T-cell (primary cell): ENCODE measurements at regions not wholly inside any gene's neighbourhood (a gene's known extent, or its start where the extent isn't known, plus 50 kb on each side); places are given as distances from the start of the nearest gene placed in this dataset.

Experiments used
- ATAC-seq, 4 experiments: fragments of 200-7000 bp in 3 of 4; fragments of 150-1000 bp in 1 of 4; cut with Tn5 transposase; replicated peaks in 1 of 4; 1 replicate in 3 of 4; 2 replicates in 1 of 4; pipeline ENCODE4 v1.10.0; 2021; ENCODE audit warnings: moderate library complexity in 3 of 4, mild to moderate bottlenecking in 2 of 4, moderate number of reproducible peaks in 1 of 4
- CTCF ChIA-PET, 2 donors: fragments of 300-600 bp; sonication (Branson Sonifier 250); formaldehyde crosslinking; loops; one replicate each; lab custom pipeline; 2022; ENCODE audit warnings: antibody characterized with exemption in 2 of 2; lab: Charles Lee
- POLR2A ChIA-PET, 2 donors: fragments of 300-600 bp; sonication (Branson Sonifier 250); formaldehyde crosslinking; loops; one replicate each; lab custom pipeline; 2022; ENCODE audit warnings: antibody characterized with exemption in 2 of 2; lab: Charles Lee
- DNase-seq, 35 experiments: peaks; one replicate each; pipeline versions ENCODE4 v3.0.0 to v3.0.0-alpha.2; 2013 to 2023
- H3K27ac ChIP-seq: one replicate; pipeline ENCODE4 v1.5.1; 2013; ENCODE audit warnings: low read length
- H3K27me3 ChIP-seq, 2 experiments: replicated peaks in 1 of 2; 1 replicate in 1 of 2; 2 replicates in 1 of 2; pipeline versions ENCODE4 v1.6.1 to v1.7.0; 2013; ENCODE audit warnings: low read length in 1 of 2, mixed read lengths in 1 of 2; ENCODE audit not compliant: control insufficient read depth in 2 of 2, insufficient read depth in 2 of 2; ENCODE audit errors: extremely low read depth in 1 of 2
- H3K36me3 ChIP-seq, 2 donors: 1 replicate in 1 of 2; 2 replicates in 1 of 2; pipeline versions ENCODE4 v1.6.1 to v1.7.0; 2013; ENCODE audit warnings: low read length in 1 of 2; ENCODE audit not compliant: control insufficient read depth in 2 of 2, insufficient read depth in 1 of 2; ENCODE audit errors: extremely low read depth in 1 of 2
- H3K4me1 ChIP-seq, 2 experiments: 1 replicate in 1 of 2; 2 replicates in 1 of 2; pipeline versions ENCODE4 v1.6.1 to v1.7.0; 2013; ENCODE audit warnings: low read length in 2 of 2, mixed read lengths in 1 of 2; ENCODE audit not compliant: insufficient read depth in 2 of 2, control insufficient read depth in 1 of 2; ENCODE audit errors: extremely low read depth in 1 of 2
- H3K4me3 ChIP-seq, 2 donors: 1 replicate in 1 of 2; 2 replicates in 1 of 2; pipeline versions ENCODE4 v1.5.1 to v1.7.0; 2013; ENCODE audit warnings: mild to moderate bottlenecking in 2 of 2, low read length in 1 of 2, moderate library complexity in 1 of 2; ENCODE audit not compliant: control insufficient read depth in 1 of 2; ENCODE audit errors: extremely low read depth in 1 of 2
- H3K9me3 ChIP-seq: 2 replicates; pipeline ENCODE4 v1.7.0; 2013
- H3K27ac Mint-ChIP-seq, 2 donors: one replicate each; pipeline ENCODE4 v1.8.0; 2020 to 2021; ENCODE audit warnings: mild to moderate bottlenecking in 2 of 2, mixed read lengths in 2 of 2
- H3K27me3 Mint-ChIP-seq, 2 donors: one replicate each; pipeline ENCODE4 v1.8.0; 2021 to 2022; ENCODE audit warnings: mixed read lengths in 2 of 2
- H3K36me3 Mint-ChIP-seq: one replicate; pipeline ENCODE4 v1.8.0; 2021; ENCODE audit warnings: mixed read lengths
- H3K4me1 Mint-ChIP-seq, 3 donors: one replicate each; pipeline ENCODE4 v1.8.0; 2020 to 2022; ENCODE audit warnings: mixed read lengths in 3 of 3, mild to moderate bottlenecking in 1 of 3
- H3K4me3 Mint-ChIP-seq, 3 donors: one replicate each; pipeline ENCODE4 v1.8.0; 2020 to 2022; ENCODE audit warnings: mild to moderate bottlenecking in 3 of 3, mixed read lengths in 3 of 3, moderate library complexity in 3 of 3
- H3K9me3 Mint-ChIP-seq, 3 donors: one replicate each; pipeline ENCODE4 v1.8.0; 2020 to 2022; ENCODE audit warnings: mixed read lengths in 3 of 3
- WGBS: methylation state at CpG from one replicate; pipeline ENCODE4 v1.1.5; 2013; ENCODE audit warnings: missing lambda C conversion rate; ENCODE audit not compliant: insufficient coverage; 5-methylcytosine and 5-hydroxymethylcytosine counted together

GRCh38 chr22:35138521-35138920 is 72.6 kb downstream of the ISX start:
- Mint-ChIP-seq H3K27ac (no peak overlapping the region), H3K4me3 (no peak overlapping the region), H3K9me3 (peaks cover 0 to 4% (median 0%) of the 10 kb centered on the region in 3 donors), H3K4me1 (peaks cover 0 to 8% (median 2%) of the 10 kb centered on the region in 3 donors), H3K36me3 (no peaks in the 10 kb centered on the region), H3K27me3 (peaks cover 18 to 33% of the 10 kb centered on the region in 2 donors)
- POLR2A ChIA-PET, result no interaction called here
- 73% methylated on average over 3 of the region's 5 CpGs for WGBS
- peaks cover 0 to 35% of the 10 kb centered on the region in 2 experiments for H3K27me3 ChIP-seq
- no peak overlapping the region for H3K27ac ChIP-seq
- H3K9me3 ChIP-seq, result no peaks in the 10 kb centered on the region
- DNase-seq (no peak), ATAC-seq (no peak)
- no peak overlapping the region for H3K4me3 ChIP-seq
- H3K36me3 ChIP-seq, result no peaks in the 10 kb centered on the region
- CTCF ChIA-PET, result no interaction called here
- no peaks in the 10 kb centered on the region for H3K4me1 ChIP-seq

GRCh38 chr22:35140879-35141745 is 75.2 kb downstream of the ISX start:
- Mint-ChIP-seq H3K4me3 (no peak overlapping the region), H3K9me3 (peaks cover 0 to 4% (median 0%) of the 10 kb centered on the region in 3 donors), H3K36me3 (no peaks in the 10 kb centered on the region), H3K4me1 (no peaks in the 10 kb centered on the region), H3K27ac (no peak overlapping the region), H3K27me3 (peaks cover 13 to 31% of the 10 kb centered on the region in 2 donors)
- POLR2A ChIA-PET, result no interaction called here
- Histone ChIP-seq H3K4me1 (no peaks in the 10 kb centered on the region), H3K9me3 (no peaks in the 10 kb centered on the region), H3K36me3 (no peaks in the 10 kb centered on the region), H3K4me3 (no peak overlapping the region), H3K27ac (no peak overlapping the region), H3K27me3 (peaks cover 0 to 17% of the 10 kb centered on the region in 2 experiments)
- no peak for DNase-seq
- ATAC-seq, result no peak
- CTCF ChIA-PET, result no interaction called here
- WGBS, result 47% methylated on average over 10 of the region's 12 CpGs

GRCh38 chr22:35148381-35148780 is 82.4 kb downstream of the ISX start:
- H3K27ac ChIP-seq, result no peak overlapping the region

GRCh38 chr22:35148866-35149548 is 83.0 kb downstream of the ISX start:
- ChIA-PET CTCF (no interaction called here), POLR2A (no interaction called here)
- no peak overlapping the region for H3K27ac ChIP-seq

More at GRCh38 chr22:35148381-35148780, 82.4 kb downstream of the ISX start:
- ChIA-PET POLR2A (no interaction called here), CTCF (no interaction called here)
- no peaks in the 10 kb centered on the region for H3K36me3 Mint-ChIP-seq
- H3K9me3 Mint-ChIP-seq, result peaks cover 0 to under 1% (median 0%) of the 10 kb centered on the region in 3 donors
- H3K36me3 ChIP-seq, result no peaks in the 10 kb centered on the region
- no peak for ATAC-seq
- H3K4me3 Mint-ChIP-seq, result no peak overlapping the region
- no peak overlapping the region for H3K4me3 ChIP-seq
- H3K9me3 ChIP-seq, result no peaks in the 10 kb centered on the region
- H3K4me1 ChIP-seq, result no peaks in the 10 kb centered on the region
- H3K4me1 Mint-ChIP-seq, result peaks cover 2 to 9% (median 3%) of the 10 kb centered on the region in 3 donors
- 63% methylated on average over 1 of the region's 2 CpGs for WGBS
- peaks cover 36 to 40% of the 10 kb centered on the region in 2 donors for H3K27me3 Mint-ChIP-seq
- no peak for DNase-seq
- no peak overlapping the region for H3K27ac Mint-ChIP-seq
- H3K27me3 ChIP-seq, result peaks cover 0 to 30% of the 10 kb centered on the region in 2 experiments

GRCh38 chr22:35150183-35151107 is 84.5 kb downstream of the ISX start:
- no peaks in the 10 kb centered on the region for H3K36me3 ChIP-seq
- DNase-seq (peak in 32 of 35 experiments; percentile 5 to 63 (median 36)), ATAC-seq (peak in 1 of 4 experiments; percentile 53)
- POLR2A ChIA-PET, result no interaction called here
- Mint-ChIP-seq H3K9me3 (no peaks in the 10 kb centered on the region), H3K27me3 (peaks cover 43 to 49% of the 10 kb centered on the region in 2 donors), H3K4me3 (no peak overlapping the region), H3K36me3 (no peaks in the 10 kb centered on the region), H3K27ac (no peak overlapping the region), H3K4me1 (peaks cover 2 to 9% (median 3%) of the 10 kb centered on the region in 3 donors)
- WGBS, result 55% methylated on average over 16 of the region's 22 CpGs
- CTCF ChIA-PET, result interaction anchor here in 1 of 2 donors (0.7 to 1.2 kb wide), 2 partner anchors 11 to 1849 kb away, joined by 3 to 5 read pairs; no protein-coding TSS in a partner anchor
- H3K4me3 ChIP-seq, result no peak overlapping the region
- no peaks in the 10 kb centered on the region for H3K4me1 ChIP-seq
- no peak overlapping the region for H3K27ac ChIP-seq
- H3K27me3 ChIP-seq, result peaks cover 0 to 38% of the 10 kb centered on the region in 2 experiments
- H3K9me3 ChIP-seq, result no peaks in the 10 kb centered on the region

More at GRCh38 chr22:35148866-35149548, 83.0 kb downstream of the ISX start:
- Mint-ChIP-seq H3K27me3 (peaks cover 37 to 41% of the 10 kb centered on the region in 2 donors), H3K4me3 (no peak overlapping the region), H3K9me3 (no peaks in the 10 kb centered on the region), H3K4me1 (peaks cover 2 to 9% (median 3%) of the 10 kb centered on the region in 3 donors), H3K36me3 (no peaks in the 10 kb centered on the region), H3K27ac (no peak overlapping the region)
- peaks cover 0 to 35% of the 10 kb centered on the region in 2 experiments for H3K27me3 ChIP-seq
- 72% methylated on average over 5 of the region's 10 CpGs for WGBS
- ATAC-seq (no peak), DNase-seq (no peak)
- H3K4me1 ChIP-seq, result no peaks in the 10 kb centered on the region
- H3K36me3 ChIP-seq, result no peaks in the 10 kb centered on the region
- no peaks in the 10 kb centered on the region for H3K9me3 ChIP-seq
- H3K4me3 ChIP-seq, result no peak overlapping the region

GRCh38 chr22:35152316-35152715 is 86.4 kb downstream of the ISX start:
- H3K27me3 Mint-ChIP-seq, result peaks cover 43 to 50% of the 10 kb centered on the region in 2 donors
- H3K27me3 ChIP-seq, result peaks cover 0 to 38% of the 10 kb centered on the region in 2 experiments

More at GRCh38 chr22:35152316-35152715, 86.4 kb downstream of the ISX start:
- Mint-ChIP-seq H3K36me3 (no peaks in the 10 kb centered on the region), H3K9me3 (no peaks in the 10 kb centered on the region), H3K4me3 (no peak overlapping the region), H3K27ac (no peak overlapping the region), H3K4me1 (peaks cover 2 to 9% (median 3%) of the 10 kb centered on the region in 3 donors)
- Histone ChIP-seq H3K9me3 (no peaks in the 10 kb centered on the region), H3K4me1 (no peaks in the 10 kb centered on the region), H3K4me3 (no peak overlapping the region), H3K27ac (no peak overlapping the region), H3K36me3 (no peaks in the 10 kb centered on the region)
- ChIA-PET CTCF (no interaction called here), POLR2A (no interaction called here)
- WGBS, result 66% methylated on average over 4 of the region's 8 CpGs
- ATAC-seq, result no peak
- no peak for DNase-seq
